Sigmoid colon (tissue), 4 donors: ENCODE measurements at regions not wholly inside any gene's neighbourhood (a gene's known extent, or its start where the extent isn't known, plus 50 kb on each side); places are given as distances from the start of the nearest gene placed in this dataset.

ENCODE experiments used
- EP300 ChIP-seq, 4 donors: sonication (generic); formaldehyde crosslinking; IDR thresholded peaks; one replicate each; pipeline ENCODE4 v1.6.1; 2017; ENCODE audit warnings: antibody characterized with exemption in 4 of 4
- POLR2A ChIP-seq, 2 donors: fragments of 450-650 bp; IDR thresholded peaks; one replicate each; pipeline ENCODE4 v1.6.1; 2016; ENCODE audit warnings: antibody characterized with exemption in 2 of 2, mild to moderate bottlenecking in 2 of 2, moderate library complexity in 2 of 2
- POLR2AphosphoS5 ChIP-seq, 4 donors: sonication (generic); formaldehyde crosslinking; IDR thresholded peaks; one replicate each; pipeline ENCODE4 v1.6.1; 2017; ENCODE audit warnings: antibody characterized with exemption in 4 of 4
- TF ChIP-seq, protein P1 (sequence below), 4 experiments: fragments of 450-650 bp in 3 of 4; fragments of 200-600 bp in 1 of 4; IDR thresholded peaks; one replicate each; pipeline ENCODE4 v1.5.1; 2016 to 2019; ENCODE audit warnings: antibody characterized with exemption in 4 of 4, mild to moderate bottlenecking in 3 of 4, moderate library complexity in 2 of 4

- TF ChIP-seq, protein P1, sequence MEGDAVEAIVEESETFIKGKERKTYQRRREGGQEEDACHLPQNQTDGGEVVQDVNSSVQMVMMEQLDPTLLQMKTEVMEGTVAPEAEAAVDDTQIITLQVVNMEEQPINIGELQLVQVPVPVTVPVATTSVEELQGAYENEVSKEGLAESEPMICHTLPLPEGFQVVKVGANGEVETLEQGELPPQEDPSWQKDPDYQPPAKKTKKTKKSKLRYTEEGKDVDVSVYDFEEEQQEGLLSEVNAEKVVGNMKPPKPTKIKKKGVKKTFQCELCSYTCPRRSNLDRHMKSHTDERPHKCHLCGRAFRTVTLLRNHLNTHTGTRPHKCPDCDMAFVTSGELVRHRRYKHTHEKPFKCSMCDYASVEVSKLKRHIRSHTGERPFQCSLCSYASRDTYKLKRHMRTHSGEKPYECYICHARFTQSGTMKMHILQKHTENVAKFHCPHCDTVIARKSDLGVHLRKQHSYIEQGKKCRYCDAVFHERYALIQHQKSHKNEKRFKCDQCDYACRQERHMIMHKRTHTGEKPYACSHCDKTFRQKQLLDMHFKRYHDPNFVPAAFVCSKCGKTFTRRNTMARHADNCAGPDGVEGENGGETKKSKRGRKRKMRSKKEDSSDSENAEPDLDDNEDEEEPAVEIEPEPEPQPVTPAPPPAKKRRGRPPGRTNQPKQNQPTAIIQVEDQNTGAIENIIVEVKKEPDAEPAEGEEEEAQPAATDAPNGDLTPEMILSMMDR (IDR thresholded peaks at IDR 0.05) = no peak
- no peak for TF ChIP-seq POLR2A (IDR thresholded peaks at IDR 0.05)
- TF ChIP-seq EP300 (IDR thresholded peaks at IDR 0.05) = no peak
- no peak for TF ChIP-seq POLR2AphosphoS5 (IDR thresholded peaks at IDR 0.05)
Measured at GRCh38 chr12:77761286-77761685, 69.4 kb upstream of the NAV3 start.
